Activated naive CD8-positive, alpha-beta T cell treated with anti-CD3 and anti-CD28 coated beads, Interleukin-2, amount 10 ng/mL, durations not matched to agents 7 days and 5 days (primary cell): ENCODE measurements at regions not wholly inside any gene's neighbourhood (a gene's known extent, or its start where the extent isn't known, plus 50 kb on each side); places are given as distances from the start of the nearest gene placed in this dataset.
A peak's percentile ranks its signal among the peaks of the same experiment; 100 is the strongest.
"Not testable (repeated sequence)": the region's sequence is repeated elsewhere in the genome, so short reads cannot be mapped to it uniquely, and the experiment has no call there.

ENCODE experiments used
- ATAC-seq: fragments of 150-1000 bp; cut with Tn5 transposase; one replicate; pipeline ENCODE4 v1.10.0; 2021; ENCODE audit warnings: low read depth, moderate library complexity
- POLR2A ChIA-PET: fragments of 350-600 bp; sonication (Branson Sonifier 250); formaldehyde crosslinking; loops from one replicate; lab custom pipeline; 2021; ENCODE audit warnings: antibody characterized with exemption; lab: Charles Lee
- DNase-seq: peaks from one replicate; pipeline ENCODE4 v3.0.0; 2021
- H3K27ac Mint-ChIP-seq: one replicate; pipeline ENCODE4 v1.8.0; 2022; ENCODE audit warnings: mild to moderate bottlenecking, mixed read lengths
- H3K27me3 Mint-ChIP-seq: one replicate; pipeline ENCODE4 v1.8.0; 2022; ENCODE audit warnings: mild to moderate bottlenecking, moderate library complexity, mixed read lengths
- H3K36me3 Mint-ChIP-seq: one replicate; pipeline ENCODE4 v1.8.0; 2021; ENCODE audit warnings: mild to moderate bottlenecking, mixed read lengths
- H3K4me1 Mint-ChIP-seq: one replicate; pipeline ENCODE4 v1.8.0; 2021; ENCODE audit warnings: mixed read lengths
- H3K4me3 Mint-ChIP-seq: one replicate; pipeline ENCODE4 v1.8.0; 2022; ENCODE audit warnings: mild to moderate bottlenecking, moderate library complexity, mixed read lengths
- H3K9me3 Mint-ChIP-seq: one replicate; pipeline ENCODE4 v1.8.0; 2021; ENCODE audit warnings: mixed read lengths

- no peak overlapping the region for H3K4me3 Mint-ChIP-seq
- H3K4me1 Mint-ChIP-seq = peaks cover 13% of the 10 kb centered on the region
- no peak for ATAC-seq
- H3K27me3 Mint-ChIP-seq = no peaks in the 10 kb centered on the region
- H3K27ac Mint-ChIP-seq = no peak overlapping the region
- H3K9me3 Mint-ChIP-seq = no peaks in the 10 kb centered on the region
- POLR2A ChIA-PET = interaction anchor here (10.2 kb wide), 1 partner anchor 102 kb away, joined by 119 read pairs; the partner anchor contains the start of gene LMNB1
- DNase-seq = no peak
- no peaks in the 10 kb centered on the region for H3K36me3 Mint-ChIP-seq
These were observed 76.4 kb downstream of the PHAX start for GRCh38 chr5:126677121-126677520.

GRCh38 chr5:126680191-126680817 lies 79.6 kb downstream of the PHAX start:
- Mint-ChIP-seq H3K27ac (no peak overlapping the region), H3K4me1 (peaks cover 24% of the 10 kb centered on the region), H3K9me3 (no peaks in the 10 kb centered on the region), H3K4me3 (no peak overlapping the region), H3K36me3 (no peaks in the 10 kb centered on the region), H3K27me3 (no peaks in the 10 kb centered on the region)
- peak; percentile 35 for ATAC-seq
- DNase-seq = no peak
- POLR2A ChIA-PET = interaction anchor here (10.2 kb wide), 1 partner anchor 98 kb away, joined by 119 read pairs; the partner anchor contains the start of gene LMNB1

- POLR2A ChIA-PET = interaction anchor here (10.2 kb wide), 1 partner anchor 97 kb away, joined by 119 read pairs; the partner anchor contains the start of gene LMNB1
- H3K27me3 Mint-ChIP-seq, DNase-seq, ATAC-seq, H3K4me3 Mint-ChIP-seq, H3K36me3 Mint-ChIP-seq, H3K27ac Mint-ChIP-seq, H3K9me3 Mint-ChIP-seq: not testable (repeated sequence)
- H3K4me1 Mint-ChIP-seq = peaks cover 22% of the 10 kb centered on the region
These were observed 80.6 kb downstream of the PHAX start for GRCh38 chr5:126681314-126681713.

- ATAC-seq = no peak
- POLR2A ChIA-PET = interaction anchor here (10.2 kb wide), 1 partner anchor 97 kb away, joined by 119 read pairs; the partner anchor contains the start of gene LMNB1
- DNase-seq = no peak
- Mint-ChIP-seq H3K27me3 (no peaks in the 10 kb centered on the region), H3K36me3 (no peaks in the 10 kb centered on the region), H3K9me3 (no peaks in the 10 kb centered on the region), H3K27ac (no peak overlapping the region), H3K4me1 (peaks cover 21% of the 10 kb centered on the region), H3K4me3 (no peak overlapping the region)
These were observed 81.2 kb downstream of the PHAX start for GRCh38 chr5:126681970-126682369.

DNA sequence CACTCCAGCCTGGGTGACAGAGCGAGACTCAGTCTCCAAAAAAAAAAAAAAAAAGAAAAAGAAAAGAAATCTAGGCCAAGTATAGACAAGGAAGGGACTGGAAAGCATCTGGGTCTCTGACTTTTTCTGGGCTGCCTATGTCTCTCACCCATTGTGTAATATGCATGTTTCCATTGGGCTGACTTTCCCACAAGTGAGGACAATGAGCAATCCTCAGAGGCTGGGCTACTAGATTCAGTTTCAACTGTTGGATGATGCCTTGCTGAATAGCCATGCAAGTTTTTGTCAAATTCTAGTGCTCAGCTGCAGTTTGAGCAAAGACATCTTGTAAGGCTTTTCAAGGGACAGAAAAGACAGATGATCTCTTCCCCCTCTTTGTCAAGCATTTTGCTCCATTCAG lies 82.1 kb downstream of the PHAX start:
- H3K9me3 Mint-ChIP-seq = no peaks in the 10 kb centered on the region

DNA sequence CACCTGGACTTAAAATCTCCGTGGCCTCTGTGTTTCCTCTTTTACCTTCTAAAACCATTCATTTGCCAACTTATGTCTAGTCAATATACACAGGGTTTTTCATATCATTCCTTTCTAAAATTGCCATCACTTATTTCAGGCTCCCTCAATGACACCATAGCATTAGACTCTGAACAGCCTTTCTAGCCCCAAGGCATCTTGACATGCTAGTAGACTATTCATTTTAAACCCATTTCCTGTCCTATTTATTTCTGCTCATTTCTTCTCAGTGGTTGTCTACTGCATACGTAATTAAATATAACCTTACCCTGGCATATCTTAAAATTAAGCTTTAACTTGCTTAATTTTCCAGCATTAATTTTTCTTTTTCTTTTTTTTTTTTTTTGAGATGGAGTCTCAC lies 83.2 kb downstream of the PHAX start:
- POLR2A ChIA-PET = interaction anchor here (5.4 kb wide), 1 partner anchor 93 kb away, joined by 49 read pairs; the partner anchor contains the start of gene LMNB1
- no peaks in the 10 kb centered on the region for H3K27me3 Mint-ChIP-seq
- DNase-seq (no peak), ATAC-seq (no peak)
- peaks cover 18% of the 10 kb centered on the region for H3K4me1 Mint-ChIP-seq
- H3K36me3 Mint-ChIP-seq = no peaks in the 10 kb centered on the region
- H3K27ac Mint-ChIP-seq = no peak overlapping the region
- H3K9me3 Mint-ChIP-seq = no peaks in the 10 kb centered on the region
- H3K4me3 Mint-ChIP-seq = no peak overlapping the region

More for the DNA sequence above, 82.1 kb downstream of the PHAX start:
- no peak for ATAC-seq
- no peak overlapping the region for H3K4me3 Mint-ChIP-seq
- H3K36me3 Mint-ChIP-seq = no peaks in the 10 kb centered on the region
- H3K27ac Mint-ChIP-seq = no peak overlapping the region
- H3K27me3 Mint-ChIP-seq = no peaks in the 10 kb centered on the region
- H3K4me1 Mint-ChIP-seq = peaks cover 19% of the 10 kb centered on the region
- no peak for DNase-seq
- POLR2A ChIA-PET = interaction anchor here (5.4 kb wide), 1 partner anchor 94 kb away, joined by 49 read pairs; the partner anchor contains the start of gene LMNB1

DNA sequence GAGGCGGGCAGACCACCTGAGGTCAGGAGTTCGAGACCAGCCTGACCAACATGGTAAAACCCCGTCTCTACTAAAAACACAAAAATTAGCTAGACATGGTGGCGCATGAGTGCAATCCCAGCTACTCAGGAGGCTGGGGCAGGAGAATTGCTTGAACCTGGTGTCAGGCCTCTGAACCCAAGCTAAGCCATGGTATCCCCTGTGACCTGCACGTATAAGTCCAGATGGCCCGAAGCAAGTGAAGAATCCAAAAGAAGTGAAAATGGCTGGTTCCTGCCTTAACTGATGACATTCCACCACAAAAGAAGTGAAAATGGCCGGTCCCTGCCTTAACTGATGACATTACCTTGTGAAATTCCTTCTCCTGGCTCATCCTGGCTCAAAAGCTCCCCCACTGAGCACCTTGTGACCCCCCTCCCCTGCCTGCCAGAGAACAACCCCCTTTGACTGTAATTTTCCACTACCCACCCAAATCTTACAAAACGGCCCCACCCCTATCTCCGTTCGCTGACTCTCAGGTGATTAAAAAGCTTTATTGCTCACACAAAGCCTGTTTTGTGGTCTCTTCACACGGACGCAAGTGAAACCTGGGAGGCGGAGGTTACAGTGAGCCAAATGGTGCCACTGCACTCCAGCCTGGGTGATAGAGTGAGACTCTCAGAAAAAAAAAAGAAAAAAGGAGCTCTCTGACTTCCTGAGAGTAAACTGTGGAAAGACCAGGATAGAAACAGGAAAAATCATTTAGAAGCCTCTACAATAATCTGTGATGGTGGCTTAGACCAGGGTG lies 84.1 kb downstream of the PHAX start:
- POLR2A ChIA-PET = interaction anchor here (5.4 kb wide), 1 partner anchor 92 kb away, joined by 49 read pairs; the partner anchor contains the start of gene LMNB1
- not testable (repeated sequence) for H3K27me3 Mint-ChIP-seq, H3K9me3 Mint-ChIP-seq, H3K36me3 Mint-ChIP-seq
- DNase-seq (peak; percentile 39), ATAC-seq (peak; percentile 44)
- Mint-ChIP-seq H3K4me1 (peaks cover 18% of the 10 kb centered on the region), H3K27ac (peak overlapping the region; percentile 4), H3K4me3 (peak overlapping the region; percentile 31)

GRCh38 chr5:126686451-126687126 lies 85.8 kb downstream of the PHAX start:
- no peak overlapping the region for H3K4me3 Mint-ChIP-seq
- H3K27me3 Mint-ChIP-seq = peaks cover 2% of the 10 kb centered on the region

GRCh38 chr5:126692971-126693370 lies 84.0 kb upstream of the LMNB1 start:
- POLR2A ChIA-PET = no interaction called here
- Mint-ChIP-seq H3K4me3 (no peak overlapping the region), H3K36me3 (no peaks in the 10 kb centered on the region), H3K27ac (no peak overlapping the region), H3K9me3 (no peaks in the 10 kb centered on the region), H3K4me1 (peaks cover 1% of the 10 kb centered on the region), H3K27me3 (peaks cover 2% of the 10 kb centered on the region)
- ATAC-seq (no peak), DNase-seq (no peak)

More at GRCh38 chr5:126686451-126687126, 85.8 kb downstream of the PHAX start:
- Mint-ChIP-seq H3K36me3 (no peaks in the 10 kb centered on the region), H3K4me1 (peaks cover 15% of the 10 kb centered on the region), H3K9me3 (no peaks in the 10 kb centered on the region), H3K27ac (no peak overlapping the region)
- no peak for ATAC-seq
- POLR2A ChIA-PET = interaction anchor here (5.4 kb wide), 1 partner anchor 90 kb away, joined by 49 read pairs; the partner anchor contains the start of gene LMNB1
- DNase-seq = no peak

- Mint-ChIP-seq H3K27ac (no peak overlapping the region), H3K36me3 (no peaks in the 10 kb centered on the region), H3K4me3 (no peak overlapping the region), H3K9me3 (no peaks in the 10 kb centered on the region), H3K4me1 (peaks cover 1% of the 10 kb centered on the region), H3K27me3 (peaks cover 2% of the 10 kb centered on the region)
- no peak for ATAC-seq
- POLR2A ChIA-PET = no interaction called here
- DNase-seq = no peak
These were observed 83.1 kb upstream of the LMNB1 start for GRCh38 chr5:126693806-126694205.

DNA sequence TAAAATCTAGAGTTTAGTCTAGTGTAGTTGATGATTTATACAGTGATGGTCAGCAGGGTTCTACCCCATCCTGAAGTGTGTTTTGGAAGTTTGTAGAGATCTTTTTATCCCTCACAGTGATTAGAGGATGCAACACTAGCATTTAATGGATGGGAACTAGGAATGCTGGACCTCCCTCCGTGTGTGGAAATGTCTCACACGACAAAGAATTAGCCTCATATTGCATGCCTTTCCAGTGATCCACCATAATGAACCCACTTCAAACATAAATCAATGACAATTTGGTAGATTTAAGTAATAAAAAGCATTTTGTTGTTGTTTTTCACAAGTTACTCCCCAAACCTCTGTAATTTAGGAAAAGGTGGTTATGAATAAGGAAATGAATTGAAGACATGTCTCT lies 82.5 kb upstream of the LMNB1 start:
- Mint-ChIP-seq H3K36me3 (no peaks in the 10 kb centered on the region), H3K27me3 (peaks cover 2% of the 10 kb centered on the region), H3K4me1 (peaks cover 1% of the 10 kb centered on the region), H3K9me3 (no peaks in the 10 kb centered on the region), H3K27ac (no peak overlapping the region), H3K4me3 (no peak overlapping the region)
- DNase-seq (no peak), ATAC-seq (no peak)
- POLR2A ChIA-PET = no interaction called here

DNA sequence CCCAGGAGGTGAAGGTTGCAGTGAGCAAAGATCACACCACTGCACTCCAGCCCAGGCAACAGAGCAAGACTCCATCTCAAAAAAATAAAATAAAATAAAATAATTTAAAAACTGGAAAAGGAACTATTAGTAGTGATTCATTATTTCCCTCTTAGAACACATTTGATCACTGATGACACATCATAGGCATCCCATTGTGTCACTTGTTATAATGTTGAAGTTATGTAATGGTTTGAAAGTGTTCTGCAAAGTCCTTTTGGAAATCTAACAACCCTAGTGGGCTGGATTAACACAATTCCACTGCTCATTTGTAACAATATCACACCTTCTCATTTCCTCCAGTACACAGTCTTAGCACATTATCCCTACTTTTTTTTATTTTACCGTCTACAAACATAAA lies 81.8 kb upstream of the LMNB1 start:
- H3K4me1 Mint-ChIP-seq = peaks cover 4% of the 10 kb centered on the region
- POLR2A ChIA-PET = no interaction called here

DNA sequence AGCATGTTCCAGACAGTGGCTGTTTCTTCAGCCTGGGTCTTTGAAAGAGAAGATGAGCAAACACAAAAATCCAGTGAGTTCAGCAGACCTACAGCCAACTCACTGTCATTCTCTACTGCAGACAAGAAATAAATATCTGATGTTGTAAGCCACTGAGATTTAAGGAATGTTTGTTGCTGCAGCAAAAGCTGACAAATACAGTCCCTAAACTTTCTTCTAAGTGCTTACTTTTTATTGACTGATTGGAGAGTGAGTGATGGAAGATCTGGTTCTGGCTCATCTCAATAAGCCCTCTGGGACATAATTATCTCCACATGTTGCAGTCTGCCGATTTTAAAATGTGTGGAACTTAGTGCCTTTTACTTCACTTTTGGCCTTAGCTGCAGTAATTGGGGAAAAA lies 69.9 kb upstream of the LMNB1 start:
- DNase-seq (no peak), ATAC-seq (no peak)
- POLR2A ChIA-PET = no interaction called here
- Mint-ChIP-seq H3K36me3 (peaks cover 3% of the 10 kb centered on the region), H3K27ac (no peak overlapping the region), H3K27me3 (peaks cover 5% of the 10 kb centered on the region), H3K4me1 (peaks cover 1% of the 10 kb centered on the region), H3K9me3 (peaks cover 4% of the 10 kb centered on the region), H3K4me3 (no peak overlapping the region)

More for the DNA sequence above, 81.8 kb upstream of the LMNB1 start:
- no peaks in the 10 kb centered on the region for H3K9me3 Mint-ChIP-seq
- no peak overlapping the region for H3K27ac Mint-ChIP-seq
- no peaks in the 10 kb centered on the region for H3K36me3 Mint-ChIP-seq
- DNase-seq (no peak), ATAC-seq (no peak)
- H3K27me3 Mint-ChIP-seq = peaks cover 2% of the 10 kb centered on the region
- no peak overlapping the region for H3K4me3 Mint-ChIP-seq
